ENCODE measurements at regions not wholly inside any gene's neighbourhood (a gene's known extent, or its start where the extent isn't known, plus 50 kb on each side); places are given as distances from the start of the nearest gene placed in this dataset.

Small RNAs in the stretch of these regions (small RNA-seq; reads per million reads assigned to genes)
- 0 reads per million in 2 experiments for gene RF00019

Measured in right lobe of liver (tissue), 1 donor.